Stimulated activated CD8-positive, alpha-beta memory T cell treated with anti-CD3 and anti-CD28 coated beads, Interleukin-12 subunit alpha, Interleukin-12 subunit beta, amount 100 ng/mL, for 24 hours (primary cell): ENCODE measurements at regions not wholly inside any gene's neighbourhood (a gene's known extent, or its start where the extent isn't known, plus 50 kb on each side); places are given as distances from the start of the nearest gene placed in this dataset.

ENCODE experiments used
- DNase-seq: peaks from one replicate; pipeline ENCODE4 v3.0.0-alpha.2; 2020; ENCODE audit errors: extremely low read depth

DNA sequence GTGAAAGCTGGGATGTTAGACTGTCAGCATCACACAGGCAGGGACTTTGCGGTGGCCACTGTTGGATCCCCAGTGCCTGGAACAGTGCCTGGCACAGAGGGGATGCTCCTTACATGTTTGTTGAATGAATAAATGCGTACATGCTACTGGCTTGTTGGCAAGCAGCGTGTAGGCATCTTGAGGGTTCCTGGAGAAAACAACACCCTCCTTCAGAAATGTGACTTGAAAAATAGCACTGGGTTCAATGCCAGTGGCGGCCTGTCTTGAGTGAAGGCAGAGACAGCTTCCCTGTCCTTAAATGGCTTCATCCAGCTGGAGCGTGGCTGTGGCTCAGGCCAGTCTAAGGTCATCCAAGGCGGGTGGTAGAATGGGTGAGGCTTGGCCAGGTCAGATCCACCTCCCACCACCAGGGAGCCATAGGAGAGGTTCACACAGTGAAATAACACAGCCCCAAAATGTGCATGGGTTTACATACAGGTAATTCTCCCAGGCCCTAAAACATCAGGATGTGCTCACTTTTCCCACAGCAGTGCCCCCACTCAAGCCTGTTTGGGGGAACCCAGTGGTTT, 171.4 kb downstream of the PHETA1 start:
- DNase-seq = no peak

DNA sequence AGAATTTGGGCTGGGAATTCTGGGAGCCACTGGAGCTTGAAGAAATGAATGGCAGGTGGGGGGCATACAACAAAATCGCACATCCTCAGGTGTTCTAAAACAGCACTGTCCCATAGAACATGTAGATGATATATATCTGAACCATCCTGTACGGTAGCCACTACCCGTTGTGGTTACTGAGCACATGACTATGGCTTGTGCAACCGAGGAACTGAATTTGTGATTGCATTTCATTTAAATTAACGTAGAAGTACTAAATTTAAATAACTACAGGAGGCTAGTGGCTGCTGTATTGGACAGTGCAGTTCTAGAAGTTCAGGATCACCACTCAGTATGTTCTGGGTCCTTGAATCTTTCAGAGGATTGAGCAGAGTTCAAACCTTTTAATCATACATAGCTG, 172.4 kb downstream of the PHETA1 start:
- DNase-seq = no peak

DNA sequence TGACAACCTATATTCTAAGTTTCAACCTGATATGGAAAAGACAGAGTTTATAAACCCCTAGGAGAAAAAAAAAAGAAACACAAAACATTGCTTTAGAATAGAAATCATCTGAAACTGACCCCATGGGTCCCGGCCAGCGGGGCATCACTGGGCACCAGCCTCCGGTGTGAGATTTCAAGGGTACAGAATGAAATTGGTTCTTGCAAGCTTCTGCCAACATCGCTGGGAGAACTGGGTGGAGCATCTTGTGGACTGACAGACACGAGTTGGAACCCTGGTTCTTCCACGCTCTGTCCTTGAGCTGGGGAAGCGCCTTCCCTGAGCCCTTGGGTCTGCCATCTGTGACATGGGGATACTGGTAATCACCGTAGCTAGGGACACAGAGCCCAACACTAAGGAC, 173.6 kb downstream of the PHETA1 start:
- DNase-seq = no peak

DNA sequence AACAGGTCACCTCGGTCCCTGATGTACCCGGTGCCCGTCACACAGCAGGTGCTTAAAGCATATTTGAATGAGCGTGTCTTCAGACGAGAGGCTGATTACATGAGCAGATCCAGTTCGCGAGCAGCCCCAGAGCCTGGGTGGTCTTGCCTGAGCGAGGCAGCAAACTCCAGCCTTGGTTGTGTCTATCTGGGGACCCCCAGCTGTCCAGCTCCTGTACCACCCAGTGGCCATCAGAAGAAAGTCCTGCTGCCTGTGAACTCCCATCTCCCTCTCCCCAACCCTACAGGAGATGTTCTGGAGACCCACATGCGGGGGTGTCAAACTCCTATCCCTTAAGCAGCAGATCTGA, 174.2 kb downstream of the PHETA1 start:
- no peak for DNase-seq

DNA sequence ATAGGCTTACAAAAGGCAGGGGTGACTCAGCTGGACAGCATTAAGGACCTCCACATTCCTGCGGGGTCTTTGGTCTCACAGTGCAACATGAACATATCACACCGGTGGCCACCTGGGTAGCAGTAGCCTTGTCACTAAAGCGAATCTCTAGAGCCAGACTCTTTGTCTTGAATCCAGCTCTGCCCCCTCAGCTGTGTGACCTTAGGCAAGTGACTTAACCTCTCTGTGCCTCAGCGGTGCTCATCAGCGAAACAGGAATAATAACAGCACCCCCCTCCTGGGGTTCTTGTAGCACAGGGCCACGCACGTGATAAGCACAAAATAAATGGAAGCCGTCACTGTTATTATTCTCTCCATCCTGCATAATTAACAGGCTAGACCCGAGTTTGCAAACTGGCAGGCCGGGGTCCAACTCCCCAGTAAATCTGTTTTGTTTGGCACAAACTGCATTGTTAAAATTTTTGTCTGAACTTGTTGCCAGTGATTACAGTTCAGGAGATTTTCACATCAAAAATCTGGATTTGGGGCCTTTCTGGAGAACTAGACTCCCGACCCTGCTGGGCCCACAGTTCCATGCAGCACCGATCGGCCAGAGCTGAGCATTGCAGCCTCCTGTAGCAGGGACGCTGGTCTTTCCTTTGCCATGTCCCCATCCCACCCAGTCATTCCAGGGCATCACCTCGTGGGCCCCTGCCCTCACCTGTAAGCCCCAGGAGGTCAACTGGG, 174.8 kb downstream of the PHETA1 start:
- no peak for DNase-seq

DNA sequence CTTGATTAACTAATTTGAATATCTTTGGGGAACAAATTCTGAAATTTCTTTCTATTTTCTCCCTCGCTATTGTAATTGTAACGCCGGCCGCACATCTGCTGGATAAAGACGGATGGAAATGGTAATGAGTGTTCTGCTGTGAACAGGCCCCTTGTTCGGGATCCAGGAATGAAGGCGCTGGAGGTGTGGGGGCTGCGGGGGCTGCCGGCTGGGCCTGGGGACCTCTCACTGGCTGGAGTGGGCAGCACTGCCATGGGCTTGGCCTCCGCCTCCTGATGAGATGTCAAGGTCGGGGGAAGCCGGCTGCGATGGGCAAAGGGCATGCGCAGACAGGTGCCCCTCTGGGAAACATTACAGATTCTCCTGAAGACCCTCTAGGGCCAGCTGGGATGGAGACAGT, 175.4 kb downstream of the PHETA1 start:
- no peak for DNase-seq

DNA sequence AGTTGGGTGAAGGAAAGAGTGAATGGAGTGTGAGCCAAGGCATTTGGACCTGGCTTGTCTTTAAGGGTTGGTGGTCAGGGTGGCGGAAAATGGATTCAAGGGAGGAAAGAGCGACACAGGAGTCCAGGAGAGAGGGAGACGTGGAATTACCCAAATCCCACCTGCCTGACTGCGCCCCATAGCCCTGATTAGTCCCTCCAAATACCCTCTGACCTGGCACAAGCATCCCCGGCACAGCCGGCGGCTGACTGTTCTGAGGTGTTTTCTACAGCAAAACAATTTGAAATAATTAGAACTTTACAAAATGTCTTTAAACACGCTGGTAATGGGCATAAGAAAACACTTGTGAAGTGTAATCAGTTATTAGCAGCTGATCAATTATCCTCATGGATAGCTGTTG, 175.8 kb downstream of the PHETA1 start:
- DNase-seq = no peak

DNA sequence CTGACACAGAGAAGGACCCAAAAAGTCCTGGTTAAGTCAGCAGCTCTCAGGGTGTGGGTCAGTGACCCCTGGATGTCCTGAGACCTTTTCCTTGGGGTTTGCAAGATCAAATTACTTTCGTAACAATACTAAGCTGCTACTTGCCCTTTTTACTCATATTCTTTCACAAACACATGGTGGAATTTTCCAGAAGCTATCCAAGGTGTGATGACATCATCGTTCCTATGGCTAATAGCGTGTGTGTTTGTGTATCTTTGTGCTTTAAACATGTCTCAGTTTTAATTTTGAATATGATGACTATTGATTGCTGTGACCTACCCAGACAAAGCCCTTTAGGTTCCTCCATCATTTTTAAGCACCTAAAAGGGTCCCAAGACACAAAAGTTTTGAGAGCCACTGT, 176.2 kb downstream of the PHETA1 start:
- no peak for DNase-seq

DNA sequence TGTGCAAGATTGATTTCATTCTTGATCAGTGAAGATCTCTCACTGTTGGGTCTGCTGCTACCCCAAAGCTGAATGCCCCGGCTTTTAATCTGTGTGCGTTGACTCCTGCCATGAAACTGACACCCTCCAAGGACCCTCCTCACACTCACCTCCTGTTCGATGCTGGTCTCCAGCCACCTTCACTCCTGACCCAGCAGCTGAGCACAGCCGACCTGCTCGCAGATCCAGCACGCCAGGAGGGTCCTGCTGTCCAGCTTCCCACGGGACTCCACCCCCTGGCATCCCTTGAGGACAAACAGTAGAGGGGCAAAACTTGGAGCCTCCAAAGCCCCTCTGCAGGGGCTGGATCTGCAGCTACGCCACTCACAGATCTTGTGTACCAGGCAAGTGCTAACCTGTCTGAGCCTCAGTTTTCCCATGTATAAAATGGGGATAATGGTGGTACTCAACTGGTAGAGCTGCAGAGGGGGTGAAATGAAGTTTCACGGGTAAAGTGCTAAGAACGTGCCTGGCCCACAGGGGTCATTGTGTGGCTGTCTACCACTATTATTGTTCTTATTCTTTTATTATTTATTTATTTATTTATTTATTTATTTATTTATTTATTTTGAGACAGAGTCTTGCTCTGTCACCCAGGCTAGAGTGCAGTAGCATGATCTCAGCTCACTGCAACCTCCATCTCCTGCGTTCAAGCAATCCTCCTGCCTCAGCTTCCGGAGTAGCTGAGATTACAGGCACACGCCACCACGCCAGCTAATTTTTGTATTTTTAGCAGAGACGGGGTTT, 178.0 kb downstream of the PHETA1 start:
- no peak for DNase-seq

DNA sequence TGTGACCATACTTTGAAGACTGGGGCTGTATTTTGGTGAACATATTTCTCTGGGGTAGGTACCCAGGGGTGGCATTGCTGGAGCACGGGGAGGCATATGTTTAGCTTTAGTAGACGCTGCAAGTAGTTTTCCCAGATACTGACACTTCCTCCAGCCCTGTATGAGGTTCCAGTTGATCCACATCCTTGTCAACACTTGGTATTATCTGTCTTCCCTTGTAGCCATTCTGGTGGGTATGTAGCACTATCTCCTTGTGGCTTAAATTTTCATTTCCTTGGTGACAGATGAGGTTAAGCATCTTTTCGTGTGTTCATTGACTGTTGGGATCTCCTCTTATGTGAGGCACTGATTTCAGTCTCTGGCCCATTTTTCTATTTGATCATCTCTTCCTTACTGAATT, 179.1 kb downstream of the PHETA1 start:
- no peak for DNase-seq

DNA sequence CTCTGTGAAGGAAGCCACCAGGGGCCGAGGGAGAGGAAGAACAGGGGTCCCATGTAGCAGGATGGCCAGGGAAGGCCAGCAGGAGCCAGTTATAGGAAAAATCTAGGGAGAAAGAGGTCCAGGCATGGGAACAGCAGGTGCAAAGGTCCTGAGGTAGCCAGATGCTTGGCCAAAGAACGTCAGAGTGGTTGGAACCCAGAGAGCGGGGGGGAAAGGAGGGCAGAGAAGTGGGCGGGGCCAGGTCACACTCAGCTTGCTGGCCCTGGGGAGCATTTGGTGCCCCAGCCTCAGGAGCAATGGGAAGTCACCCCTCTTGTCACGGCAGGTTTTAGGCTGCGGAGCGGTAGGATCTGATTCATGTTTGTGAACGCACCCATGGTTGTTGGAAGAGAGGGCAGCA, 180.5 kb downstream of the PHETA1 start:
- DNase-seq = no peak

DNA sequence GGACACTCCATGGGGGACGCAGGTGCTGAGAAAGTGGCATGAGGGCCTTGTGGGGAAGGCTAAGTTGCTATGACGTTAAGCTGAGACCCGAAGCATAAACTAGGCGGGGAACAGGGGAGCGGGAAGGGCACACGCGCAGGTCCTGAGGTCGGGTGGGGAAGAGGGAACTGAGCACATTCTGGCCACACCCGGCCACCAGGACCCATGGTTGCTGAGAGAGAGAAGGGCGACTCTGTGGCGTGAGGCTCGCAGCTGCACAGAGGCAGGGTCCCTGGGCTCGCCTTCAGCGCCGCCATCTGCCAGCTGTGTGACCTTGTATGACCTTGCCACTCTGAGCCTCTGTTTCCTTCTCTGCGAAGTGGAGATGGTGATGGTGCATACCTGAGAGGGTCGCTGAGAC, 182.5 kb downstream of the PHETA1 start:
- no peak for DNase-seq

DNA sequence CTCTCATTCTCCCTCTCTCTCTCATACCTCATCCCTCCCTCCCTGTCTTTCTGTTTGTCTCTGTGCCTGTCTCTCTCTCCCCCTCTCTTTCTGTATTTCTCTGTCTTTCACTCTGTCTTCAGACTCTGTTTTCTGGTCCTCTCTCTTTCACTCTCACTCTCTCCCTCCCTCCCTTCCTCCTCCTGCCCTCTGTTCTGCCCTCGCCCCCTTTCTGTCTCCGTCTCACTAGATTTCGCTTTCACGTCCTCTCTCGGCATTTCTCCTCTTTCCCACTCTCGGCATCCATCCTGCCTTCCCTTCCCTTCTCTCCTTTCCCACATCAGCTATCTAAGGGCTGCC, 183.0 kb downstream of the PHETA1 start:
- no peak for DNase-seq

DNA sequence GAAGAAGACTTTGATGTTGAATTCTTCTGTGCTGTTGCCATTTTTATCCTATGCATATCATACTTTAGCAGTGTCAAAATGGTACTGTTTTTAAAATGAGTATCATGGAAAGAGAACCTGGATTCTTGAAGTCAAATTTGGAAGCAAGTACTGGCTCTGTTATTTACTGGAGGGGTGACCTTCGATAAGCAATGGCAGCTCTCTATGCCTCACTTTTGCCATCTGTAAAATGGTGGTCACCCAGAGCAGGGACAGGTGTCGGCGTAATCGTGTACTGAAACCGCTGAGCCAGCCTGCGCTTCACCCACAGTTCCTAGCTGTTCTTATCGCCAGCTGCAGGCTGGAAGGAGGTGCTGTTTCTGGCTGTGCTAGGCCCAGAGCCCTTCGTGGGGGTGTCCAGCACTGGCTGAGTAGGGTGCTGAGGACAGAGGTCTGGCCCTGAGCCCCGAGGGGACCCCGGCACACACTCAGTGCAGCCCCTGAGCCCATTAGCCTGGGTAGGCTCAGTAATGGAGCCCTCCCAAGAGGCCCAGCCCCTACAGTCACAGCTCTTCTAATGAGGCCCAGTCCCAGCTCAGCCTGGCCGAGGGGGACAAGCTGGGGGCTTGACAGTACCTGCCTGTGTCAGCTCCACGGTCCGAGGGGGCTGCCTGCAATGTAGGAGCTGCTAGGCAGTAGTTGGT, 183.5 kb downstream of the PHETA1 start:
- no peak for DNase-seq

DNA sequence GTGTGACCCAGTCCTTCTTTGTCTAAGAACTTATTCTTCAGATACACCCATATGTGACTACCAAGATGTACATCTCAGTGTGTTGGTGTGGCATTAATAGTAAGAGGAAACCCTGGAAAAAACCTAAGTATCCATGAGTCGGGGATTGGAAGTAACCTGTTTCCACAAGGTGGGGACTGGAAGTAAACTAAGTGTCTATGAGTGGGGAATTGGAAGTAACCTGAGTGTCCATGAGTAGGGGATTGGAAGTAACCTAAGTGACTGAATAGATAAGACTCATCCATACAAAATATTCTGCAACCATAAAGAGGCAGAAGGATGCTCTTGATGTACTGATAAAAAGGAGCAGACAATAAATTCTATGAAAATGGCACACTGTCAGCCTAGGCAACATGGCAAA, 184.7 kb downstream of the PHETA1 start:
- DNase-seq = no peak

DNA sequence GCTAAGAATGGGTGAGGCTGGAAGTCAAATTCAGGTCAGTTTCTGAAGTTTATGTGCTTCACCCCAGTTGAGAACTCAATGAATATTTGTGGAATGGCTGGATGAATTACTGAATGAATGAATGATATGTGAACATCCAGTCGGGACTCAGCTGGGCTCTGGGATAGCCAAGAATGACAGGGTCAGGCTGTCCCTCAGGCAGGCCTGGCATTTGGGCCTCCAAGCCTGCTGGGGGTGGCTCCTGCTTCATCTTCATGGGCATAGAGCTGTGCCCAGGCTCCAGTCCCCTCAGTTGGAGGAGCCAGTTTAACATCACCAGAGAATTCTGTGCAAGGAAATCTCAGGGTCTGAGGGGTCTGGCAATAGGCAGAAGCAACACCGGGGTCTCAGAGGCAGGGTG, 185.8 kb downstream of the PHETA1 start:
- DNase-seq = no peak

DNA sequence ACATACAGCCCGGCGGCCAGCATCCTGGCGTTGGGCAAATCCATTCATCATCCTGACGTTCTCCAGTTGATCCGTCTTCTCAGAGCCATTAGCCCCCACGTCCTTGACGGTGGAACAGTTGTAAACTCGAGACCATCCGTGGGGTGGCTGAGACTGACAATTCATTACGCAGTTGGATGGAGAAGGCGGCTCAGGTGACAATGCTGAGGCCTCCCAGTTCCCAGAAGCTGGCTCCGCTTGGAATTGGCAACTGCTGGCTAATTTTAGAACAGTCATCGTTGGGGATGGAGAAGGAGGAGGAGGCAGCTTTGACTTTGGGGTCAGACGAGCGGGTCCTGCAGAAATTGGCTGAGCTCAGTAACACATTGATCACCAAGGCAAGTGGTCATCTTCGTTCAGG, 186.5 kb downstream of the PHETA1 start:
- DNase-seq = no peak

DNA sequence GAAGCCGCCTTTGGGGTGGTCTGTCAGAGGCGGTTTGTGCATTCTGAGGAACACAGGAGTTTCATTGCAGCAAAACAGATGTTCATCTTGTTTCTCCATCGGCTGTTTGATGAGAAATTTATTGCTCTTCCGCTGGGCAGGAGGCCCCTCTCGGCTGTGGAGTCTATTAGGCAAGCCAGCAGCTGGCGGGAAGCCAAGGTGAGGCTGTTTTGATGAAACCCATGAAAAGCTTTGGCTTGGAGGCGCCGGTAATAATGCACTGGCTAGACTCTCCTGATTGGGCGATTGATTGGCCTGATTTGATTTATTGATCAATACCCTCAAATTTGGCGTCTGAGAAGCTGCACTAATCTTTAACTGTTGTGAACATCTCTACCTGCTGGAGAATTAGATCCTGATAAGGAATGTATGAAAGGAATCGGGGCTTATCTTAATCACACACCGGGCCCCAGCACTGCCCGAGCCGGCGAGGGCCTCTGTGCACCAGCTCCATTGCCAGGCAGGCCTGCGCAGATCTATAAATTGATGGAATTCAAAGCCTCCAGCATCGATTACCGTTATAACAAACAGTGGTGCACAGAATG, 187.7 kb downstream of the PHETA1 start:
- DNase-seq = no peak

DNA sequence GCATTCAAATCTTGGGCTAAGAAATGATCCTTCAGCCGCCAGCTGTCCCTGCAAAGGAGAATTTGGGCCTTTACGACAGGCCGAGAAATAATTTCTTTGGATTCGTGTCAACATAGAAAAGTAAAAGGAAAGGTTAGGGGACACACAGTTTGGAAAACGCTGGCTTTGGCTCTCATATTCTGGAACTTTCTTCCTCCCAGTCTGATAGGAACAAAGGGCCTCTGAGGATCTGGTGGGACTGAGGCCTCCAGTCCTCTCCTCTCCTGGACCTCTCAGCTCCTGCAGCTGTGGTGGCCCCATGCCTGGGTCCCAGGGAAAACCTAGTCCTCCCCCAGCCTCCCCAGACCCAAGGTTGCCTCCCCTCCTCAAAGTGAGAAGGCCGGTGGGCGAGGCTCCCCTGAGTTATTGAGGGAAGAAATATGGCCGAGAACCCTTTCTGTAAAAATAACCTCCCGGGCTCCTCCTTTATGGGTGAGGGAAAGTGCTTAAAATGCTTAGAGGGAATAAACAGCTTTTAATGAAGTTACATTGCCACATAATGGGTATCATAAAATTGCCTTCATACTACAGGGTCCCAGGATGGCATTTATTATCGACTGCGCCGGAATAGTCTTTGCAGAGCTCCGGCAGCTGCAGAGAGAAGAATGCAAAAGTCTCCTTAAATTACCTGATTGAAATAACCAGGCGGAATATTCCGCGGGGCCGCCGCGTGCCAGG, 188.3 kb downstream of the PHETA1 start:
- DNase-seq = no peak

DNA sequence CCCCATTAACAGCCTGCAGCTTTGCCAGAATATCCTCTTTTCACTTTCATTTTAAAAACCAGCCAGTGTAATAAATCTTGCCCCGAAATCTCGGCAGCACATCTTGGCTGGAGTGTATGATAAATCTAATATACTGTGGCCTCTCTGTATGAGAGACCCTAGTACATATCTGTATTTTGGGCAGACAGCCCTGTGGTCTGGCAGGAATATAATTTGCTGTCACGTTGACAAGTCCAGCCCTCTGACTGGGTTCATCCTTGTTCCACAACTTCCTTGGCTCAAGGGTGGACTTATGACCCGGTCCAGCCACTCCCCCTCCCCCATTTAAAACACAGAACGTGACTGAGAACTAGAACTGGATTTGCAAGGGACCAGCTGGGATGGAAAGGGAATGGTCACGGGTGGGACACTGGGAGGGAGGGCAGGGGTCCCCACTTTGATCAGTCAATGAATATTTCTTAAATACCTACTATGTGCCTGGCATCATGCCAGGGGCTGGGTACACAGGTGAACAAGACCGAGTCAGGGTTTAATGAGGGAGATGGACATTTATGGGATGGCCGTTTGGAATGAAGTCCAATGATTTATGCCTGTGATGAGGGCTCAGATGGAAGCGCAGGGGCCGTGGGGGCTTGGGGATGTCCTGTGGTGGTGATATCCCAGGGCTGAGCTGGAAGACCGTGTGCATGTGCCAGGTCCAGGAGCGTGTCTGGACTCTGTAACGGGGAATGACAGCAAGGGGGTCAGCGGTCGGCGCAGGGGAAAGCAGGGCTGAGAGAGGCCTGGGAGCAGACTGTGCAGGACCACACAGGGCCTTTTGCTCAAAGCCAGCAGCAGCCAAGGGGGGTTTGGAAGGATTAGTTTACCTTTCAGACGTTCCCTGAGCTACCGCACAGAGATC, 190.5 kb downstream of the PHETA1 start:
- DNase-seq = no peak
